ENCODE measurements at regions not wholly inside any gene's neighbourhood (a gene's known extent, or its start where the extent isn't known, plus 50 kb on each side); places are given as distances from the start of the nearest gene placed in this dataset.

GRCh38 chr11:121699801-121700200 lies 247.0 kb upstream of the SORL1-AS1 start:
- TF ChIP-seq CTCF (IDR thresholded peaks at IDR 0.05) (no peak), POLR2A (IDR thresholded peaks at IDR 0.05) (no peak)

Data from thyroid gland (tissue), 4 donors.